AG09309 (cell line): ENCODE measurements at regions not wholly inside any gene's neighbourhood (a gene's known extent, or its start where the extent isn't known, plus 50 kb on each side); places are given as distances from the start of the nearest gene placed in this dataset.
A peak's percentile ranks its signal among the peaks of the same experiment; 100 is the strongest.

Source experiments
- DNase-seq: peaks from one replicate; pipeline ENCODE4 v3.0.0-alpha.2; 2010; ENCODE audit warnings: low read depth
- H3K4me3 ChIP-seq: 2 replicates; pipeline ENCODE4 v1.5.1; 2011; ENCODE audit warnings: mild to moderate bottlenecking, low read depth, low read length, moderate library complexity; ENCODE audit not compliant: control insufficient read depth
- TF ChIP-seq, protein P1 (sequence below): IDR thresholded peaks from 2 replicates; pipeline ENCODE4 v1.5.1; 2011; ENCODE audit warnings: mild to moderate bottlenecking, low read depth, low read length, inconsistent platforms; ENCODE audit not compliant: insufficient read depth, control insufficient read depth; ENCODE audit errors: missing control alignments

DNA sequence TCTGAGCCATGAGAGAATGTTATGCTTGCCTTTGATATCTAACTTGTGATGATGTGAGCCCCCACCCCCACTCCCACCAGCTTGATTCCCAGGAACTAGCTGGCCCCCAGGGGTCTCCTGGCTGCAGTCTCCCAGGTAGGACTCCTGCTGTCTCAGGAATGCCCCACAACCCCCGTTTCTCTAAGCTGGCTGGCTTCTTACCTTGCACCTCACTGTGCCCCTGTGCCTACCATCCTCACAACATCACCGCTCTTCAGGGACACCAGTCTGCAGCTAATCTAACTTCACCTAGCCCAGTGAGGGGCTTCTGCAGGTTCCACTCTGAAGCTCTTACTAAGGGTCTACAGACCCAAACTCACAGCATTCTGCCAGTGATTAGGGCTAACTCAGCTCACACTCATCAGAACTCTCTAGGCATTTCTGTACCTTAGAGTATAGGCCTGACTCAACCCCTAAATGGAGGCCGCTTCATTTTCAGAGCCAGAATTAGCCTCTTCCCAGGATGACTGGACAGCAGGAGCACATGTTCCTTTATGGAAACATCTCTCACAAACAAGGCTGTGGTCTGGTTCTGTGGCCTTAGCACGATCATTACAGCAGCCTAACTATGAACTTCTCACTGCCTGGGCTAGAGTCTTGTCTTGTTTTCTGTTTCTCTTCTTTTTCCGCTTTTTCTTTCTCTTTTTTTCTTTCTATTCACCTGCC is 72.8 kb upstream of the IFNG-AS1 start:
- TF ChIP-seq, protein P1, sequence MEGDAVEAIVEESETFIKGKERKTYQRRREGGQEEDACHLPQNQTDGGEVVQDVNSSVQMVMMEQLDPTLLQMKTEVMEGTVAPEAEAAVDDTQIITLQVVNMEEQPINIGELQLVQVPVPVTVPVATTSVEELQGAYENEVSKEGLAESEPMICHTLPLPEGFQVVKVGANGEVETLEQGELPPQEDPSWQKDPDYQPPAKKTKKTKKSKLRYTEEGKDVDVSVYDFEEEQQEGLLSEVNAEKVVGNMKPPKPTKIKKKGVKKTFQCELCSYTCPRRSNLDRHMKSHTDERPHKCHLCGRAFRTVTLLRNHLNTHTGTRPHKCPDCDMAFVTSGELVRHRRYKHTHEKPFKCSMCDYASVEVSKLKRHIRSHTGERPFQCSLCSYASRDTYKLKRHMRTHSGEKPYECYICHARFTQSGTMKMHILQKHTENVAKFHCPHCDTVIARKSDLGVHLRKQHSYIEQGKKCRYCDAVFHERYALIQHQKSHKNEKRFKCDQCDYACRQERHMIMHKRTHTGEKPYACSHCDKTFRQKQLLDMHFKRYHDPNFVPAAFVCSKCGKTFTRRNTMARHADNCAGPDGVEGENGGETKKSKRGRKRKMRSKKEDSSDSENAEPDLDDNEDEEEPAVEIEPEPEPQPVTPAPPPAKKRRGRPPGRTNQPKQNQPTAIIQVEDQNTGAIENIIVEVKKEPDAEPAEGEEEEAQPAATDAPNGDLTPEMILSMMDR, result no peak
- no peak overlapping the region for H3K4me3 ChIP-seq
- peak; percentile 24 for DNase-seq

DNA sequence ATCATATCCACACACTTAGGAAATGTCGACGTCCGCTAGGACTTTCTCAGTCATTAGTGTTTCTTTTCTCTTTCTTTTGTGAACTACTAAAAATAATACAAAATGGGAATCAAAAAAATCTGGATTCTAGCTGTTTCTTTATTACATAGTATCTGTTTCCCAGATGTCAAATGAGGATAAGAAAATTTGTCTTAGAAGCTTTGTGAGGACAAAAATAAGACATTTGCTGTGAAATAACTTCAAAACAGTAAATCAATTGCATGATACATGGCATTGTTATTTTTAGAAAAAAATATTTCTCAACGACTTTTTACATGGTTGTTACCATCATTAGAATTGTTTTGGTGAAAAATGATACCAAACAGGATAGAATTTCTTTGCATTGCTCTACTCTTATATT is 71.4 kb upstream of the IFNG-AS1 start:
- no peak for DNase-seq
- TF ChIP-seq, protein P1, result no peak

DNA sequence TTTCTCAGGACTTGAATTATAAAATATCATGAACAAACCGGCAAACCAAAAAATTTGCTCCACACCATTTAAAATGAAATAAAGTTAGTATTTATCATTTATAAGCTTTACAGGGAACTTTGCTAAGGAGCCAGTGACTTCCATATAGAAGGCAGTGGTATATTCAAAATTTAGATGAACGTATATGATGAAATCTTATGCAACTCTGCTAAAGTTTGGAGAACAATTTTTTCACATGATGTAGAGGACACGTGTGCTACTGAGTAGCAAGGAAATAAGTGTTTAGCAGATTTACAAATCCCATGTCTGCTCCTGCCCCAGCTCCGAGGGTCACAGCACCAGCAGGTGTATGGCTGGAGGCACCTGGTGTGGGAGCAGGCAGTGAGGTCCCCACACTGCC is 70.8 kb upstream of the IFNG-AS1 start:
- H3K4me3 ChIP-seq, result no peak overlapping the region
- no peak for DNase-seq
- TF ChIP-seq, protein P1, result no peak

More for the DNA sequence above, 71.4 kb upstream of the IFNG-AS1 start:
- no peak overlapping the region for H3K4me3 ChIP-seq

DNA sequence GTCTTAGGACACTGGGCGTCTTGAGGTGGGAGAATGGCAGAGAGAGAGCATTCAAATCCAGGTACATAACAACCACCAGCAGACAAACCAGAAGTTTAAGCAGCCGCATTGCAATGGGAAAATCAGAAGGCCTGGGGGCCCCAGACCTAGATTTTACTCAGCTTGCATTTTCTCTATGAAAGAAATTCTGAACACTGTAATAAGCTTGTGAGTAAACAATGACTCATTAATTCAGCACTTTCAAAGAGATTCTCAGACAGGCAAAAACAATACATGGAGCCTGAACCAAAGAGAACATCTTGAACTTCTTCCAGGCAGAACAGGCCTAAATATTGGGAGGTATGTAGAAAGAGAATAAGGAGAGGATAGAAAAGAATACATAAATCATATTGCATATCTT is 69.8 kb upstream of the IFNG-AS1 start:
- no peak for DNase-seq
- TF ChIP-seq, protein P1, result no peak
- H3K4me3 ChIP-seq, result no peak overlapping the region

DNA sequence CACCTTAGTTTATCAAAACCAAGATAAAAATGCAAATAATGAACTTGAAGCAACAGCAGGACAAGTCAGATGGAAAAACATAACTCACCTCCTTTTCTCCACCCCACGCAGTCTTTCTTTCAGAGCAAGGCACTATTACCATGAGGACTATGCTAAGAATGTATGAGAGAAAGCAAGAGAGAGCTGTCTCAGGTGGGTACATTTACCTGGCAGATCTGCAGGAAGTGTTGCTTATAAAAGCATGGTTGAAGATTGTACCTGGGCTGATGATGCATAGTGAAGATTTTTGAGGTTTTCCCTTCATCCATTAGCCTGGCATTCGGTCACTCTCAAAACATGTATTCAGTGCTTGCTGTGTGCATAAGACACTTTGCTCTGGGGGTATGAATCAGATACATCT is 68.8 kb upstream of the IFNG-AS1 start:
- no peak overlapping the region for H3K4me3 ChIP-seq
- TF ChIP-seq, protein P1, result no peak
- DNase-seq, result no peak

DNA sequence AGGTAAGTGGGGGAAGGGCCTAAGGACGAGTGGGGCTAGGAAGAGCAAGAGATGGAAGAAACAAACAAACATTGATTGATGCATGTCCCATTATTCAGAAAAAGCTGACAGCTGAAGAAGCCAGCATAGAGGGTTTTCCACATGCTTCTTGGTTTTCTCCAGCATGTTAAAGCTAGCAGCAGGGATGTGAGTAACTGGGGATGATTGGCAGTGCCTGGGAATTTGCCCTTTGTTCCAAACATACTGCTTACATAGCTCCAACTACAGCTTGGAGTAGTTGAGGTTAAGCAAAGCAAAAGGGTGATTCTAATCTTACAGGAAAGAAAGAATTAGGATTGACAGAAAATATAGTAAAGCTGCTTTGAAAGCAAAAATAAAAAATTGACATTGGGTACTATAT is 68.0 kb upstream of the IFNG-AS1 start:
- H3K4me3 ChIP-seq, result no peak overlapping the region
- DNase-seq, result no peak
- TF ChIP-seq, protein P1, result no peak
